8988T (cell line): ENCODE measurements at regions not wholly inside any gene's neighbourhood (a gene's known extent, or its start where the extent isn't known, plus 50 kb on each side); places are given as distances from the start of the nearest gene placed in this dataset.
"Not testable (repeated sequence)": the region's sequence is repeated elsewhere in the genome, so short reads cannot be mapped to it uniquely, and the experiment has no call there.

Experiments used
- DNase-seq: peaks from one replicate; pipeline ENCODE4 v3.0.0; 2011

DNA sequence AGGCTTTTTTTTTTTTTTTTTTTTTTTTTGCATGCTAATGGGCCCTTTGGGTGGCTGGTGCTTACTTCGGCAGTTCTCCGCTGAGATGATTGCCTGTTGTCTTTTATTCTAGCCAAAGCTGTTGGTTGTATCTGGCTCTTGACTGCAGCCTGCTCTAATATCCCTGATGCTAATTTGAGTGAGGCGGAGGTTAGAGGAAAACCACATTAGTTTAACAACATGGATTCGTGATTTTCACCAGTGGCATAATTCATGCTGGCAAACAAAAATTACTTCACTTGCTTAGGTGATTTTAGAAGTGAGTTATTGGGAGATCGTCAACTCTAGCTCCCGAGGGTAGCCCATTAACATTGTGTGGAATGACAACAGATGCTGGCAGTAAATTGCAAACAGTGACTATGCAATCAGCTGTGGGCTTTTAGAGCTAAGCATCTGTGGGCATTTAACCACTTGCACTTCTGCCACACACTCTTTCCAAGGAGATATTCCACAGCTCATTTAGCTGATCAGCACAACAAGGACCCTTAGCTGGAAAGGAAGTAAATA, 97.6 kb upstream of the ZDHHC17 start:
- no peak for DNase-seq

DNA sequence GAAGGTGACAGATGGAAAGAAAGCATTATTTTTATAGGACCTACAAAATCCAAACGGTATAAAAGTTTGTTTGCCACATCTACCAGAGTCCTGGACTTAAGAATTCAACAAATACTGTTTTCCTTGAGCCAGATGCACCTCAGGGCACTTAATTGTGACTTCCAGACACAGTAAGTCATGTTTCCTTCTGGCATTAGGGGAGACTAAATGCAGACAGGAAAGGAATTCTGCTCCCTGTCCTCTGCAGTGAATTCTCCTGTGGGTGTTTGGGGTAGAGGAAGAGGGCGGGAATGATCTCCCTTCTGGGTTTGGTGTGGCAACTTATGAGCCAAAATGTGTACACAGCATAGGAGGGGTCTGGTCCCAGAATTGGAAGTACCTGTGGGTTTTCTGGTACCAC, 93.9 kb upstream of the ZDHHC17 start:
- no peak for DNase-seq

DNA sequence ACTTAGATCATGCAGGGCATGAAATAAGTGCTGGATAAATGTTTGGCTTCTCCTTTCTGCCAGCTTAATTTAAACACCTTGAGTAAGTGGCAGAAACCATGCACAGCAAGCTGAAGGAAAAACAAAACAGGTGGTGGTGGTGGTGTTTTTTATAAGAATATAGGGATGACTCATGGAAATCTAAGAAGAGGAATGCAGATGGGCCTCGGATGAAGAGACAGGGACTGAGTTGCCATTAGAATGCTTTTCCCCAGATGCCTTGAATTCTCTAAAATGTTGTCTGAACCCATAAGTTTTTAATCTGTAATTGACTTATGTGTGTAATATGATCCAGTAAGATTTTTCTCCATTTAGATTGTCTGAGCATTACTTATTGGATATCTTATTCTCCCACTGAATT, 93.1 kb upstream of the ZDHHC17 start:
- DNase-seq: no peak

DNA sequence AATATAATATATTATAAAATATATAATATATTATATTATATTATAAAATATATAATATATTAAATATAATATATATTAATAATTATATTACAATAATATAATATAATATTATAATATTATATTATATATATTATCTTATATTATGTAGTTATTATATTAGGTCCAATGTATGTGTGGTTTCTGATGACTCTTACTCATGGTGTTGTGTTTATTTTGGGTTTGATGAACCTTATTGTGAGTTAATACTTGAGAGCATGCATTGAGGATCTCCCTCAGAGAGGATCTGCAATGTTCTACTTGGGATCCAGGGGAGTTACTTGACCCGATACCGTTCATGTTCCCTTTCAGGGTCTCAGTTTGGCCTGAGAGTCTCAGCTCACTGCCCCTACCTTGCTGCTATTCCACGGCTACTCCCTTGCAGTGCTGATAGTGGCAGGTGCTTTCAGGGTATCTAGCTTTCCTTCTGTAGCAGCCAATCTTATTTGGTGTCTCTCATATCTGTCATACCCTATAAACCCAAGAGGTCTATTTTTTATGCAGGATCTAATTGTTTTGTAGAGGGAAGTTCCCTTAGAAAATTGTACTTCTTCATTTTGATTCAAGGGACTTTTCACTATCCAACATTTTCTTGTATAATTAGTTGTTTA, 89.1 kb upstream of the ZDHHC17 start:
- DNase-seq: no peak

DNA sequence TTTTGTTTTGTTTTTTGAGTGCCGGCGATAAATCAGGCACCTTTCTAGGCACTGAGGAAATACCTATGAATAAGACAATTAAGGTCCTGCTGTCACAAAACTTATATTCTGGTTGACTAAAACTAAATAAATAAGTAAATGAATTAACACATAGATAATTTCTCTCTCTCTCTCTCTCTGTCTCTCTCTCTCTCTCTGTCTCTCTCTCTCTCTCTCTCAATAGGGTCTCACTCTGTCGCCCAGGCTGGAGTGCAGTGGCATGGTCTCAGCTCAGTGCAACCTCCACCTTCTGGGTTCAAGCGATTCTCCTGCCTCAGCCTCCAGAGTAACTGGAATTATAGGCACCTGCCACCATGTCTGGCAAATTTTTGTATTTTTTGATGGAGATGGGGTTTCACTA, 87.7 kb upstream of the ZDHHC17 start:
- DNase-seq: not testable (repeated sequence)

DNA sequence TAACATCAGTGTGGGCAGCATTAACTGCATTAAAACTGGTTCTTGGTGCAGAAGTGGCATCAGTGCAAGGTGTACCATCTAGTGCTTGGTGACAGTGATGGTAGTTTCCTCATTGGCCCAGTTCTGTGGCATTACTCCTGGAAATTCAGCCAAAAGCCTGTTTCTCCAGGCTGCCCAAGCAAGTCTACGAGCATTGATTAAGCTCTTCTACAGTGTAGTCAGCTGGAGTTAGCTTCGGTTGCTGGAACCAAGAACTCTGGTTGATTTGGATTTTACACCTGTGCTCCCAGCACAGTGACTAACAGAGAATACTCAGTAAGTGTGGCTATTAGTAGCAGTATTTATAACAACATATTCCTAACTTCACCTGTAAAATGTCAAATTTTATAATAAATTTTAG, 84.9 kb upstream of the ZDHHC17 start:
- no peak for DNase-seq

DNA sequence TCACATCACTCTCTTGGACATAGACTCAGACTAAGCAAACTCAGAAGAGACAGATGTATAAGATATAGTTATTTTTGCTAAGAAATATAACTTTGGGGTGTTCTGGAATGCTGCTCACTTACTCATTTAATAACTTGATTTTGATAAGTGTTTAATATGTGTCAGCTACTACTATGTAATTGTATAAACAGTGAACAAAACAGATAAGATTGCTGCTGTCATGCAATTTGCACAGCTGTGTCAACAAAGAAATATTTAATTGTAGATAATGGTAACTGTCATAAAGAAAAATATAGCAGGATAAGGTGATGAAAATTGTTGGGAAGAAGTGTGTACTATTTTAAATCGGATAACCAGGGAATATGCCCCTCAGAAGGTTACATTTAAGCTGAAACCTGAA, 84.1 kb upstream of the ZDHHC17 start:
- no peak for DNase-seq

DNA sequence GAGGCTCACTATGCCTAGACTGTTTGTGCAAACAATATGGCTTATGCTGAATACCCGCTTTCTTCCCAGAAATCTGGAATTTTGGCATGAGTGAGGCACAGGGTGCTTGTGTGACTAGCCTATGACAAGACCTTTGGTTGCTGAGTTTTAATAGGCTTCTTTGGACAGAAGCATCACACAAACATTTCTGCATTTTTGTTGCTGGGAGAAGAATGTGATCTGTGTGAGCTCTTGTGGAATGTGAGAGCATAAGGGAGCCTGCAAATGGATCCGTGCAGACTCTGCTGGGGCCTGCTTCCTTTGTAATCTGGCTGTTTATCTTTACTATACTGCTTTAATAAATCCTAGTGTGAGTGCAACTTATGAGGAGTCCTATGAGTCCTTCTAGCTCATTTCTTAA, 83.0 kb upstream of the ZDHHC17 start:
- DNase-seq: no peak

DNA sequence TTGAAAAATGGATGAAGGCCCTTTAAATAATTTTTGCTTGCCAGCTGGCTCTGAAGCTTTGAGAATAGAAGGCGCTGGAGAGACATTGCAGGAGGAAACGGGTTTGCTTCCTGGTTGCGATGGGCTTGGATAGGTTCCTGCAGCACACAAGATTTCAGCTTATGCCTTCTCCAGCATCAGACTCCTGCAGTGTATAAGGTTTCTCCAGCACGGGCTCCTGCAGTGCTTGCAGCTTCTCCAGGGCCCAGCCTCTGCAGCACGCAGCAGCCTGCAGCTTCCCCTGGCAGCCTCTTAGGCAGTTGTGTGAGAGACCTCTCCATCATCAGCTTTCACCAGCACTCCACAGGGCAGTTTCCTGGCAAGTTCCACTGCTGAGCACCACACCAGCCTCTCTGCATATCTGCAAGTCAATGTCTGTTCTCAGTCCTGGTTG, 78.7 kb upstream of the ZDHHC17 start:
- no peak for DNase-seq

DNA sequence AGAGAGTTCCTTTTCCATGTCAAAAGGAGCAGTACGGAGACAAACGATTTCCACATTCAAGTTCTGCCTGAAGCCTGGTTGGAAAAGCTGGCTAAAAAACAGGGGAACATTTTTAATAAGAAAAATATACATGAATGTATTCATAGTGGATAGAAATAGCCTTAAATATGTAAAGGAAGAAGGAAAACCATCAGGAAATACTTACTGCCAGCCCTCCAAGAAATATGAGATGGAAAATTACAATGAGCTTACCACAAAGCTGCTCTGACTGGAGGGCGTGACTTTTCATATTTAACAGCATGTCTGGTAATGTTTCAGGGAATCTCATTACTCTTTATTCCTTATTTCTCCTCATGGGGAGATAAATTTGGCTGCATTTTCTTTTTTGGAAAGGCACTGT, 75.9 kb upstream of the ZDHHC17 start:
- DNase-seq: no peak

DNA sequence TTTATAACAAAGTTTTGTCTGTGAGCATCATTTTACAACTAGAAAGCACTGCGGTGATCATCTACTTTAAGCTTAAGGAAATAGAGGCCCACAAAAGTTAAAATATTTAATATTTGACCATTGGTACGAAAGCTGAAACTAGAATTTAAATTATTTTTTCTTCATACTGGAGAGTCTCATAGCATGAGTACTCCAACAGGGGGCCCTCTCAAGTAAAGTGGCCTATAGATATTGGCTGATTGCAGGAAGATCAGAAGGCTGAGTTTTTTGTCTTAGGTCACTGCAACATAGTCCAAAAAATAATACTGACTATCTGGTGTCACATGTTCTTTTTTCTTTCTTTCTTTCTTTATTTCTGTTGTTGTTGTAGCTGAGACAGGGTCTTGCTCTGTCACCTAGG, 75.3 kb upstream of the ZDHHC17 start:
- DNase-seq: no peak

DNA sequence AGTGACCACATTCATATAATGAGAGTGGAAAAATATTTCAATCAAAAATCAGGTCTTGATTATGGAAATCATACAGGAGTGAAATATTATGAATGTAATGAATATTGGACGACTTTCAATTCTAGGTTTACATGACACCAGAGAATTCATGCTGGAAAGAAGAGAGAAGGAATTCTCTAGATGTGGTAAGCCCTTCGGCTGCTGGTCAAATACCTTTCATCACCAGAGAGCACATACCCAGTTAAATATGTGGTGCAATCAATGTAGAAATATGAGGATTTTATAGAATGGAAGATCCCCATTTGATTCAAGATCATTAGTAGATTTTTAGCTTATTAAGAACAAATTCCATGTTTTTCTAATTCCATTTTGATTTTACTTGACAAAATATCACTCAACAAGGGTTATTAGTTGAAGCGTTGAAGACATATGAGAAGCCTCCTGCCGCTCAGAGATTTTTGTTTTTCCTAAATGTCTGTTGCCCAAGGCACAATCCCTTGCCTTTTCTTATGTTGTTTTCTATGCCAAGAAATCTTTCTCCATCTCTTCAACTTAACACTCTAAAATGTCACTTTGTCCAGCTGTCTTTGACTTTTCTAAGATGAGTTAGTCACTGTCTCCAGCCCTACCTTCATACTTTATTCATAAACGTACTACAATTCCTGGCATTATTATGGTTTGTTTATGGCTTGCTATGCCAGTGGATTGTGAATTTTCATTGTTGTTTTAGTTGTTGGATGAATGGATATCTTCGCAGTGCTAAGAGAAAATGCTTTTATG, 72.8 kb upstream of the ZDHHC17 start:
- DNase-seq: no peak

DNA sequence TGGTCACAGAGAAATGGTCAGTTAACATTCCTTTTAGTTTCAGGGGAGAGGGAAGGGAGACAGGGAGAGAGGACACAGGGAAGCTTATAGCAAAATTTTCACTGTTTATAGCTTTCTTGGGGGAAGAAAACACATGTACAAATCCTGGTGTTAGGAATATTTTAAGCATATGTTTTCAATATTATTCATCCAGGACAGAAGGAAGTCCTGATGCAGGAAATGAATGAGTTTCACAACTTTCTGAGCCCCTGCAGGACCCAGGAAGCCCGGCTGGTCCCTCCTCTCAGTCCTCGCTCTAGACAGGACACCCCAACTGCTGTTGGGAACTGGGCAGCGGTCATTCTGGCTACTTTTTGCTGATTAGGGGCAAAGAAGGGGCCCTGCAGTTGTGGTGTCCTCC, 71.1 kb upstream of the ZDHHC17 start:
- no peak for DNase-seq

DNA sequence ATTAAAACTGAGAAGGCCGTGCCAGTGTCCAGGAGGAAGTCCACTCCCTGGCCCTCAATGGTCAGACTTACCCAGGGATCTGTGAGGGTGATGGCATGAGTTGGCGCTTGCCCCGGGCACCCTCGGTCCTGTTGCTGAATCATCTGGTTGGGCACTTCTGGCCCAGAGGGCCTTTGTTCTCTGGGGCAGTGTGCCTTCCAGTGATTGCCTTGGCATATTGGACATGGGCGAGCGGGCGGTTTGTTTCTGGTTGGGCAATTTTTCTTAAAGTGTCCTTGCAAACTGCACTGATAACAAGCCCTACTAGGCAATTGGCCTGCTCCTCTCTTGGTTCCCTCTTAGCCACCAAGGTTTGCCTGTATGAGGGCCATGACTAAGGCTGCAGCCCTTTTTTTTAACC, 69.5 kb upstream of the ZDHHC17 start:
- no peak for DNase-seq

DNA sequence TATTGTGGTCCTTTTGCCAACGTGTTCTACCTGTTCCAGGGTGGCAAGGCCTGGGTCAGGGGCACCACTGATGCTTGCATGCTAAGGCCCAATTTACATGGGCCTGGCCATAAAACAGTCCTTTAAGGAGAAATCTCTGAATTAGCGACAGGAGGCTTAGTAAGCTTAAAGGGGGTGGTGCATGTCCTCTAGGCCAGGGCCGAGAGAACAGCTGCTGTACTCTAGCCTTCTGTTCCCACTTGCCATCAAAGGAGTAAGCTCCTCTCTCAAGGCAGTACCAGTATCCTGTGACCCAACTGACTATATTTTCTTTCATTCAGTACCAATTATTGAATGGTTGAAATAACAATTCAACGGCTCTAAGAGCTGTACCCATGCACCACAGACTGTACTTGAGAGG, 67.7 kb upstream of the ZDHHC17 start:
- no peak for DNase-seq

DNA sequence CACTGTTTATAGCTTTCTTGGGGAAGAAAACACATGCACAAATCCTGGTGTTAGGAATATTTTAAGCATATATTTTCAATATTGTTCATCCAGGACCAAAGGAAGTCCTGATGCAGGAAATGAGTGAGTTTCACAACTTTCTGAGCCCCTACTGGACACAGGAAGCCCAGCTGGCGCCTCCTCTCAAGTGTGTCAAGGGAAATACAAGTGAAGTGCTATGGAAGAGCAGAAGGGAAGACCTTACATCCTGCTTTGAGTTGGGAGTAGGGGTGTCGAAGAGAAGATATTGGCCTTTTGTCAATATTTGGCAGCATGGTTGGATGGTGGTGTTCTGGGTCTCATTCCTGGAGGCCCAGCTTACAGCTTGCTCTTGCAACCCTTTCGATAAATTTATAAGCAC, 66.1 kb upstream of the ZDHHC17 start:
- no peak for DNase-seq

DNA sequence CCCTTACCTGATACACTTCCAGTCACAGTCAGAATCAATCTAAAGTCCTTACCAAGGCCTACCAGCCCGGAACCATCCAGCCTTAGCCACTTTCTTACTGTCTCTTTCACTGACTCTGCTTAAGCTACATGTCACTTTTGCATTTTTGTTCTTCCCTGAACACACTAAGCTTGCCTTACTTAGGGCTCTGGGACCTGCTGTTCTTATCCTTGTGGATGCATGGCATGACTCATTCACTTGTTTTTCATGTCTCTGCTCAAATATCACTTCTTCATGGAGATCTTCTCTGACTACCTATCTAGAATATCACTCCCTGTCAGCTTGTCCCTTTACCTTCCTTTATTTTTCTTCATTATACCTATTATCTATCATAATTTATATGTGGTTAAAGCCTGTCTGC, 65.6 kb upstream of the ZDHHC17 start:
- no peak for DNase-seq

DNA sequence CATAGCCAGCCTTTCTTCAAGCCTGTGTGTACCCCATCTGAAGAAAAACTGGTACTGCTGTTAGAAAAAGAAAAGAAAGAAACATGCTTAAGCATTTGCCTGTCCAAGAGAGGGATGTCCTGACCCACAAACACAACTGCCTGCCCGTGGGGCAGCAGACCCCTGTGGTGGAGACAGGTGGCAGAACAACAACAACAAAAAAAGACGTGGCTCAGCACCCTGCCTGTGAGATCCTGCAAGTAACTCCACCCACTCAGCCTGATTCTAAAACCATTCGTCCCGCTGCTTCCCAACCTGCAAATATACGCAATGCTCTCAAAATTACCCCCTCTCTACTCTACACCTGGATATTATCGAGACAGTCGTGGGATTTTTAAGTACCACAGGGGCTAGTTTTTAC, 64.9 kb upstream of the ZDHHC17 start:
- no peak for DNase-seq

DNA sequence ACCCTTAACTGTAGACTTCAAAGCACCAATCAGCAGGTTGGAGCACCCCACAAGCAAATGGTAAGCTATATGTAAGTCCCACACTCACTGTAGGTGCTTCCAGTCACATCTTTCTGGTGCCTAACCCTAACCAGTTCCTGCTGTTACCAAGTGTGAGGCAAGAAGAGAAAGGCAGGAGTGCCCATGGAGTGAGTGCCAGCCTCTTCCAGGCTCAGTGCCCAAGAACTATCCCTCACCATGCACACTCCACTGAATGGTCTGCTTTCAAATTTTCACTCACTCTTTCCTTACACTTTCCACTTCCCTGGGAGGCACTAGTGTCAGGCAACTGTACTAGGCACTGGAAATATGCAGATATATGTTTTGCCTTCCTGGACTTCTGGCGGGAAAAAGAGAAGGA, 62.2 kb upstream of the ZDHHC17 start:
- no peak for DNase-seq

DNA sequence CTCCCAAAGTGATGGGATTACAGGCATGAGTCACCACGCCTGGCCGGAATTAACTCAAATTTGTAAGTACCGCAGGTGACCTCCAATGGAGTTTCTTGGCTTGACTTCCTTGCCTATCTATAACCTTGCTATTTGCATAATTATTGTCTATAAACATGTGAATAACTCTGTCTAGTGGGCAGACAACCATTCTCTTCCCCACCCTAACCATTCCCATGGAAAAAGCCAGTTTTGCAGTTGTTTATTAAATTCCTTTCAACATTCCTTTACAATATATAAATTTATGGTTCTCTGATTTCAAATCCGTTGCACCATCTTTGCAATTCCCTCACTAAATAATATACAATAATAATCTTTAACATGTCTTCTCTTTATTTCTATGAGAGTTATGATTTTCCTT, 61.0 kb upstream of the ZDHHC17 start:
- no peak for DNase-seq

DNA sequence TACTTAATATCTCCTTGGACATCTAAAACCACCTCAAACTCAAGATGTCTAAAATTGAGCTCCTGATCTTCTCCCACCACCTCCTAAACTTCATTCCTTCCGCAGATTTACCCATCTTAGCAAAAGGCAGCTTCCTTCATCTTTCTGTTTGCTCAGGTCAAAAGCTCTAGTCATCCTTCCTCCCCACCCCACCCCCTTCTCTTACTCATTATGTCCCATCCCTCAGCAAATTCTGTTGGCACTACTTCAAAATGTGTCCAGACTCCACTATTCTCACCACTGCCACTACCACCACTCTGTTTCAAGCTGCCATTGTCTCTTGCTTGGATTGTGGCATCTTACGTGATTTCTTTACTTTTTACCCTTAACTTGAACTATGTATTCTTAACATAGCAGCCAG, 59.2 kb upstream of the ZDHHC17 start:
- DNase-seq: no peak

DNA sequence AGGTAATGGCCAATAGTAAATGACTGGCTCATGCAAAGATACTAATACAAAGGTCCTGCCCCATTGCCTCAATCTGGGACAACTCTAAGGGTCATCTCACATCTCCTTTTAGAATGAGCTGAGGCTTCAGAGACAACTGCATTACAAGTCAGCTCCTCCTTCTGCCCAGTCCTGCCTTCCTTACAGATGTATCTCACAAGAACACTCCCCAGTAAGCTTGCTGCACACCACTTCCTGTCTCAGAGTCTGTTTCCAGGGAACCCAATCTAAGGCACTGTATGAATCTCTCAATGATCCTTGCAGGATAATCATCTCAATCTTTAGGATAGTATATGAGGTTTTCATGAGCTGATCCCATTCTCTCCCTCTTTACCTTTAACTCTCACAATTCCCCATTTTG, 57.8 kb upstream of the ZDHHC17 start:
- no peak for DNase-seq

DNA sequence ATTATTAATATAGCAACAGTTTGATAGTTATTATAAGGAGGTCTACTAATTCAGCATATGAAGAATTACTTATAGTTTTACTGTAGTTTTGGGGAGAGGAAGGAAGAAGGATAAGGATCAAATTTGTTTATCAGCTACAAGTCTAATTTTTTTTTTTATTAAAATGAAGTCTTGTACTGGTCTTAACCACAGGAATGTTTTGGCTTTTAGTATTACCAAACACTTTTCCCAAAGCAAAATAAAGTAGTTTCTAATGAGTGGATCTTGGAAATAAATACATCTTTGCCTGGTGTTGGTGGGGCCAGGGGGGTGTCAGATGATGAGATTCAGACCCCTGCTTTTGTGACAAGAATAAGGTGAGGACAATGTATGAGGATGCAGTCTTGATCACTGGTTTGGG, 57.2 kb upstream of the ZDHHC17 start:
- no peak for DNase-seq

DNA sequence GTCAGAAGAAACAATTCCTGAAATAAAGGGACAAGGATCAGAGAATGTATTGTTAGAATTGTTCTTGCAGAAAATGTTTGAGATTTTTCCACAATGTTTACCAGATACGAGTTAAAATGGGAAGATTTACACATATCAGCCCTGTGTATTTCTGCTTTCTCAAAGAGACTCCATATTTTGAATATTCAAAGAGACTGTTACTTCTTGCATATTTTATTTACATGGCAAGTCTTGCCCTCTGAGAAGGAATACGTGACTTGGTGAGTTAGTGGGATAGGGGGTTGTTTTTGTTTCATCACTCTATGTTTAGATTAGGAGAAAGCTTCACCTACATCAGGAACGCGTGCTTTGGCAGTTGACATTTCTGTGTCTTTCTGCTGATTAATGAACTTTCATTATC, 56.1 kb upstream of the ZDHHC17 start:
- DNase-seq: no peak

DNA sequence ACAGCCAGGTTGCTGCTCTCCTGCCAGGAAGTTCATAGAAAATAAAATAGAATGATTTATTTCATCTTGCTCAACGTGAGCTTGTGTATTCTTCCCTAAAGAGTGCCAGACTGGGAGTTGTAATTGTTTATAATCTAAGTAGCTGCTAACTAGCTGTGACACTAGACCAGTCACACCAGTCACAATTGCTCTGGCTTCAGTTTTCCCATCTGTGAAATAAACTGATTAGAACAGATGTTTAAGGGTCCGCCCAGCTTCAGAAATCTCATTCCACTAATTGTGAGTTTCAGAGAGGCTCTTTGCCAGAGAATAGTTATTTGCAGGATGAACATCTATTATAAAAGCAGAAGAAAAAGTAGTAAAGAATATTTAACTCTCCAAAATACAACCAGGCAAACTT, 55.6 kb upstream of the ZDHHC17 start:
- DNase-seq: no peak
